ENCODE measurements at regions not wholly inside any gene's neighbourhood (a gene's known extent, or its start where the extent isn't known, plus 50 kb on each side); places are given as distances from the start of the nearest gene placed in this dataset.
"Not testable (repeated sequence)": the region's sequence is repeated elsewhere in the genome, so short reads cannot be mapped to it uniquely, and the experiment has no call there.

GRCh38 chr1:199839608-199840007 is 187.9 kb upstream of the NR5A2 start:
- TF ChIP-seq ZNF274 (CRISPR knock-in tag; IDR thresholded peaks at IDR 0.05); ATF3 (CRISPR knock-in tag; IDR thresholded peaks at IDR 0.05); PLRG1 (conservative IDR thresholded peaks at IDR 0.05); POLR2A (IDR thresholded peaks at IDR 0.05; ENCODE audit: insufficient read depth in 1 of 2, low read depth in 2 of 2, low read length in 2 of 2); ZNF431 (CRISPR knock-in tag; IDR thresholded peaks at IDR 0.05; ENCODE audit: borderline replicate concordance, low read depth); SUZ12 (IDR thresholded peaks at IDR 0.05; ENCODE audit: low read depth, low read length); CREB1 (IDR thresholded peaks at IDR 0.05); CREB1 (CRISPR knock-in tag; IDR thresholded peaks at IDR 0.05); PITX1 (CRISPR knock-in tag; IDR thresholded peaks at IDR 0.05); CTCF (CRISPR knock-in tag; IDR thresholded peaks at IDR 0.05); FOXA3 (CRISPR knock-in tag; IDR thresholded peaks at IDR 0.05); TCF7L2 (IDR thresholded peaks at IDR 0.05; ENCODE audit: low read depth, low read length): not testable (repeated sequence)
